ENCODE measurements at regions not wholly inside any gene's neighbourhood (a gene's known extent, or its start where the extent isn't known, plus 50 kb on each side); places are given as distances from the start of the nearest gene placed in this dataset.

DNA sequence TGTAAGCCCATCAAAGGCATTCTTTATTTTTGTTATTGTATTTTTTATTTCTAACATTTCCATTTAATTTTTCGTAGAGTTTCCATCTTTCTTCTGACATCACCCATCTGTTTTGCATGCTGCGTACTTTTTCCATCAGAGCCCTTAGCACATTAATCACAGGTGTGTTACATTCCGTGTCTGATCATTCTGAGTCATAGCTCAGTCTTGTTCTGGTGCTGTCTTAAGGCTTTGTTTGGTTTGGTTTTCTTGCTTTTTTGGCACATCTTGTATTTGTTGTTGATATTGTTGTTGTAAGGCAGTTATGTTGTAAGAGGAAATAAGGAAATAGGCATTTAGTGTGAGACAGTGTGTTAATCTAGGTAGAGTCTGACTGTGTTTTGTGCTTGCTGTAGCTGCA is 214.6 kb upstream of the CDH4 start:
- no peak for DNase-seq (ENCODE audit: low read depth, low spot score)

GRCh38 chr20:61041481-61041880 is 210.6 kb upstream of the CDH4 start:
- no peak for DNase-seq (ENCODE audit: low read depth, low spot score)

- DNase-seq (ENCODE audit: low read depth, low spot score): no peak
These were observed 209.3 kb upstream of the CDH4 start for GRCh38 chr20:61042506-61043385.

DNA sequence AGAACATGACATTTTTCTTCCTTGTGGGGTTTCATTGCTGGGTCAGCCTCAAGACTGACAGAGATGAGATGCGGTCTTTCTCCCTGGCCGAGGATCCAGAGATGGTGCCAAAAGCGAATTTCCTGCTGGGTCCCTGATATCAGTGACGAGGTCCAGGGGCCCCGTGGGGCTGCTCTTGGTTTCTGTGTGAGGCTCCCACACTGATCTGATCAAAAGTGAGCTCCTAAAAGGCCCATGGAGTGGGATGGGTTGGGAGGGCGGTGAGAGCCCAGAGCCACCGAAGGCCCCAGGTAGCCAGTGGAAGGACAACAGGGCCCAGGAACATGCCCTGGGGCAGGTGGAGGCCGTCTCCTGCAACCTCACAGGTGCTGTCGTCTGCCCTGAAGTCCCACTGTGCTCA is 208.4 kb upstream of the CDH4 start:
- DNase-seq (ENCODE audit: low read depth, low spot score): no peak

DNA sequence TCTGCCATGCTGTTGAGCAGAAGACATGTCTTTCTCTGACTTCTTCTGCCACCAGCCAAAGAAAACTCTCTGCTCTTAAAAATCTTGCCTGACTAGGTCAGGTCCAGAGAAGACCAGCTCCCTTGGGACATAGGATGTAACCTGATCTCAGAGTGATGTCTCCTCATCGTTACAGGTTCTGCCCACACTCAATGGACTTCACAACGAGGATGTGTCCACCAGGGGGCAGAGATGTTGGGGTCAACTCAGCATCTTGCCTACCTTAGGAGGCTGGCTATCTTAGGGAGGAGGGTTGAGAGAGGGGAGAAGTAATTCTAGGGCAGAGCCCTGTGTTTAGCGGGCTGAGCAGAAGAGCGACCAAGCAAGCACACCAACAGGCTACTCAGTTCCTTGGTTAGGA is 207.6 kb upstream of the CDH4 start:
- DNase-seq (ENCODE audit: low read depth, low spot score): no peak

DNA sequence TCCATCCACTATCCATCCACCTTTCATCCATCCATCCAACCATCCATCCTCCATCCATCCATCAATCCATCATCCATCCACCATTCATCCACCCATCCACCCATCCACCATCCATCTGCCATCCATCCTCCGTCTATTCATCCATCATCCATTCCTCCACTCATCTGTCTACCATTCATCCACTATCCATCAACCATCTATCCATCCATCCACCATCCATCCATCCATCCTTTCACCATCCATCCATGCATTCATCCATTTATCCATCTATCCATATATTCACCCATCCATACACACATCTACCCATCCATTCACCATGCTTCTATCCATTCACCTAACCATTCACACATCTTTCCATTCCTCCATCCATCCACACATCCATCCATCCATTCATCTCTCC is 207.0 kb upstream of the CDH4 start:
- no peak for DNase-seq (ENCODE audit: low read depth, low spot score)

GRCh38 chr20:61045876-61046585 is 206.0 kb upstream of the CDH4 start:
- DNase-seq (ENCODE audit: low read depth, low spot score): no peak

DNA sequence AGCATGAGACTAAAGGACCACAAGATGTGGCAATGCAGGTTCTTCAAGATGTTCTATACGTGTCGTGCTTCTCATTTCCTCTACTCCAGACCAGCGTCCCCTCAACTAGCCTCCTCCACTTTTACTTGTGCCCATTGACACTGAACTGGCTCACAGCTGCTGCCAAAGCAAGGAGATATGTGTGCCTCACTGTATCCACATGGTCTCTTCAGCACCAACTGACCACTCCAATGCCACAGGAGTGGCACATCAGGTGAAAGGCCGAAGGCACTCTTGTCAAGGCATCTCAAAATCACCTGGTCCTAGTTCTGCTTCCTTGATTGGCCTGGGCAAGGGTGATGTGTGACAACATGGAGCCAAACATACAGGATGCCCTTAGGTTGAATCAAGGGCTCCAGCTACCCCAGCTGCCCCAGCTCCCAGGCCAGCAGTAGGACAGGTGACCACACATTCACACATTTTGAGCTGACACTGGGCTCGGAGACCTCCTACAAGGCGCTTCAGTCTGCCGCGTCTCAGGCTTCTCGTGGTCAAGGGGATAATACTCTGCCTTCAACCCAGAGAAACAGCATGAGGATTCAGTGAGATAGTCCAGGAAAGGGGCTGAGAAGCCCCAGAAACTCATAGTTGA is 205.2 kb upstream of the CDH4 start:
- no peak for DNase-seq (ENCODE audit: low read depth, low spot score)

- no peak for DNase-seq (ENCODE audit: low read depth, low spot score)
These were observed 204.5 kb upstream of the CDH4 start for GRCh38 chr20:61047515-61047914.

- no peak for DNase-seq (ENCODE audit: low read depth, low spot score)
These were observed 203.8 kb upstream of the CDH4 start for GRCh38 chr20:61048302-61048701.

- no peak for DNase-seq (ENCODE audit: low read depth, low spot score)
These were observed 202.4 kb upstream of the CDH4 start for GRCh38 chr20:61049684-61050083.

DNA sequence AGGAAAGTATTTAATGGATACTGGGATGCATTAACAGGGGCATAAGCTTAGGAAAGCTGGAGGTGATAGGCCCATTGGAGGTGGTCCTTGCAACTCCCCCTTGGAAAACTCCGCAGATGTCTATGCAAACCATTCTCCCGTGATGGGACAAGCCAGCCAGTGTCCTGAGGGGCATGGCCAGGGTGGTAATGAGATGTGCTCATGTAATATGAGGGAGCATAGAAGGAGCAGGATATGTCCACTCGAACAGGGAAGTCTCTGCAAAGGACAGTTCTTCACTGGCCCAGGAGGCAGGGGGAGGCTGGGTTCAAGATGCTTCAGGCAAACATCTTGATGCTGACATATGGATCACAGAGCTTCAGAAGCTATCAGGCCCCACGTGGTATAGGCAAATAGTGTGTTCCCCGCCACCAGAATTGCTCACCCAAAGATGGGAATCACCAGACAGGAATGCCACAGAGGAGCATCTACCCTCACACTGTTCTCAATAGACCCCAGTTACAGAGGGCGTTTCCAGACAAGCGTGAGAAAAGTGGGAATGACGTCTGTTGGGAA is 201.6 kb upstream of the CDH4 start:
- no peak for DNase-seq (ENCODE audit: low read depth, low spot score)

- DNase-seq (ENCODE audit: low read depth, low spot score): no peak
These were observed 199.8 kb upstream of the CDH4 start for GRCh38 chr20:61052195-61052750.

DNA sequence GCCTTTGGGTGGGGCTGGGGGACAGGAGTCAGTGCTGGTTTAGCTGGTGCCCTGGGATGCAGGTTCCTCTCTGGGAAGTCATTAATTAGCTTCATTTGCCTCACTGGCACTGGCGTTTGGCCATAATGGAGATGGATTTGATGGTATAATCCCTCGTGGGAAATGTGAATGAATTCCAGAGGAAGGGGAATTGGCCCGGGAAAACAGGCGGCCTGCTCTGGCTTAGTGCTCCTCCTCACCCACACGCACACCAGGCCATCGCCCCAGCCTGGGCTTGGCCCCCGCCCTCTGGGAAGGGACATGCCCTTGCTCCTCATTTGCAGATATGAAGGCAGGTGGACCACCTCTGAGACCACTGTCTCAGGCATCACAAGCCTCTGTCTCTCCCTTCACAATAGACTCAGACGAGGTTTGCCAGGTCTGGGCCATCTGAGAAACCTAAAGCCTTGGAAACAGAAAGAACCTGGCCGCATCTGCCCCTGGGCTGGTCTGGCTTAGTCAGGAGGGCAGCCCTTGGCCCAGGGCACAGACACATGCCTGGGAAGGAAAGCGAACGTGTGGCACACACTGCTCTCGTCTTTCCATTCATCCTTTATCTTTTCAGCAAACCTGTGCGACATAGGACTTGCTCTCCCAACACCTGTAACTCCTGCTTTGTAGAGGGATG is 199.2 kb upstream of the CDH4 start:
- no peak for DNase-seq (ENCODE audit: low read depth, low spot score)

DNA sequence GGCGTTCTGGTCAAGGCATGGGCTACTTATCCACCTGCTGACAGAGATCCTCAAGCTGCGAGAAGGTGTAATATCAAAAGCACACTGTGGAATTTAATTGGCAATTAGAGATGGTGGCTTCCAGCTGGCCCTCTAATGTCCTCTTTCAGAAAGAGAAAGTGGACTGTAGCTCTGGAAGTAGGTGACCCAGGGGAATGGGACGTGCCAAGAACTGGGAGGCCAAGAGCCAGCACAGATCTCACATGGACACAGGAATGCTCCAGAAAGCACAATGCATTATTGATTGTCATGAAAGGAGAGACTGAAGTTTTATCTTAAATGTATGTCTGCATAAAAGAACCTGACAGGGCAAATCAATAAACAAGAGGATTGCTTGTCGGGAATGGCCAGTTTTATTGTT is 198.6 kb upstream of the CDH4 start:
- no peak for DNase-seq (ENCODE audit: low read depth, low spot score)

DNA sequence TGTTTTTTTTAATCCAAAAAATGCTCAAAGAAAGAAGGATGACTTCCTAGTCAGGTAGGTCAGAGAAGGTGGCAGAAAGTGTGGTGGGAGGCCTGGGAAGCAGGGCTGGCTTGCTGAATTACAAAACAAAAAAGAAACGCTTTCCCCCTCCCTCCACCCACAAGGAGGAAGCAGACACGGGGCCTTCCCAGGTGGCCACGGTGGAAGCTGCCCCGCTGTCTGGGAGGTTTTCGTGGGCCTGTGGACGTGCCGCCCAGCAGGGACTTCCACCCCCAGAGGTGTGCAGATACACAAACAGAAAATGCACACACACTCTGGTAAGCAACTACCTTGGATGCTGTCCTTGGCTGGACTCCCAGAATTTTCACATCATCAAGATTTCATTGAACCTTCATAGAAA is 198.2 kb upstream of the CDH4 start:
- no peak for DNase-seq (ENCODE audit: low read depth, low spot score)

- no peak for DNase-seq (ENCODE audit: low read depth, low spot score)
These were observed 197.7 kb upstream of the CDH4 start for GRCh38 chr20:61054411-61054810.

DNA sequence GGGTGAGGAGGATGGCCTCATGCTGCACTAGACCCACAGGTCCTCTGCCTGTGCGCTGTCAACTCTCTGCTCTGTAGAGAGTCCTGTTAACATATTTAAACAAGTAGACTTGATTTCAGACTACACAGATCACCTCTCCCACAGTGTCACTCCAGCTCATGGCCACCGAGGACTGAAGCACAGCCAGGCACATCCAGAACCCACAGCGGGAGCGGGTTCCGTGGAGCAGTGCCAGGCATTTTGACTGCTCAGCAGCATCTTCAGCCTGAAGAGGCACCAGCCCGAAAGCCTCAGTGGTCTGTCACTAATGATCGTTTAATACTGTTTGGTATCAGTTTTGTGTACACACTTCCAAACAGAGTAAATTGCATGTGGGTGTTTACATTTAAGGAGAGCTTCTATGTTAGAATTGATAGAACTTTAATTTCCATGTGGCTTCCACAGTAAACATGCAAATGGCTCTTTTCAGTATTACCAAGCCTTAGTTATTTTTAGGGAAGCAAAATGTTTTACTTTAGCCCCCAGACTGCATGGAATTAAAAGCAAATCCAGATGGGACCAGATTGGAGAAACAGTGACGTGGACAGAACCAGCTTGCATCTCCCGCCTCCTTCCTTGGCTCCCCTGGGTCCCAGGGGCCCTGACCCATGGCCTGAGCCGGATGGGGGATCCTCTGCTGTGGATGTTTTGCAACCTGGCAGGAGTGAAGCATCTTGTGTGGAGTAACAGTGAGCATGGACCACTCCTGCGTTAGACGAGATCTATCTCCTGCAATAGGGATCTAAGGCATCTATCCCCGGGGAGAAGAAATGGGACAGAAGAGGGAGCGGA is 196.7 kb upstream of the CDH4 start:
- DNase-seq (ENCODE audit: low read depth, low spot score): no peak

DNA sequence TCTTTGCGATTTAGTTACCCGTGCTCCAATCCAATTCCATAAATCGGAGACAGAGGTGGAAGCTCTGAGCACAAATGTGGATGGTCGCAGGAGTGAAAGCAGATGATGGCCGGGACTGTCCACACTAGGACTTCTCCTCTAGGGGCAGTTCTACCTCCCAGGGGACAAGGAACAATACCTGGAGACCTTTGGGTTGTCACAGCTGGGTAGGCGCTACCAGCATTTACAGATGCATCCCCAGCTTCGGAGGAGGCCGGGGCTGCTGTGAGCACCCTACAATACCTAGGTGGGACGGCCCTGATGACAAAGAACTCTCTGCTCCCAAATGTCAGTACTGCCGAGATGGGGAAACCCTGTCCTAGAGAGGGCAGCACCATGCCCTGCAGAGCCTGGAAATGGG is 195.9 kb upstream of the CDH4 start:
- no peak for DNase-seq (ENCODE audit: low read depth, low spot score)

DNA sequence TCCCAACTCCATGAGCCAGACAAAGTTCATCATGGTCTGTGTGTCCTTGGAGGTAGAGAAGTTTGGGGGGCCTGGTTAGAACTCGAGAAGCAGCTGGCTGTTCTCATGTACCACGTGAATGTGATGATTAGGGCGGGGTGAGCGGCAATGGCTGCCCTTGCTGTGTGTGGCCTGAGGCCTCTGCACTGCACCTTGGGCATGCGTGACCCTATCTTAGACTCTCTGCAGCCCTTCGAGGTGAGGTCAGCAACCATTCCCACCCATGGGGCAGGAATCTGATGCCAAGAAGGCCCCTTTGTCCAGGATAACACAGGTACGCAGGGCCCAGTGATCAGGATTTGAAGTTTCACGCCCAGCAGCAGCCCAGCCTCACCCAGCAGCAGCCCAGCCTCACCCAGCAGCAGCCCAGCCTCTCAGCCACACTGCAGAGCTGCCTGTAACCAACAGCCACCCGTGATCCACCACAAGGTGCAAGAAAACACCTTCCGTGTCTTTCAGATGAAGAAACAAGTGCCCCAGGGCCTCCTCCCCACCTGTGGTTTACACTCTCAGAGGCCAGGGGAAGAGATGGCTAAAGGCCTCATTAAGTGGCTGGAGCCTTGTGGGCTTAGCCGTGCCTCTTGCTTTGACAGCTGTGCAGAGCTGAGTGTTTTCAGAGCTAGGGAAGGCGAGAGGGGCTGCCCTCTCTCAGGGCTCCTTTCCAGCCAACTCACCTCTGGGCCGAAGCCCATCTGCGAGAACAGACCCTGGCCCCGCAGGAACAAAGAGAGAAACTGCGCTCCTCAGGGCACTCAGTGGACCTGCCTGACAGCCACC is 195.2 kb upstream of the CDH4 start:
- no peak for DNase-seq (ENCODE audit: low read depth, low spot score)
